Urothelium cell line (cell line): ENCODE measurements at regions not wholly inside any gene's neighbourhood (a gene's known extent, or its start where the extent isn't known, plus 50 kb on each side); places are given as distances from the start of the nearest gene placed in this dataset.

Experiments
- DNase-seq: peaks from one replicate; pipeline ENCODE4 v3.0.0; 2011; ENCODE audit warnings: low spot score, mixed read lengths
- FAIRE-seq: peaks from 2 replicates; lab custom pipeline; 2011; peaks lifted over from hg19 to GRCh38; lab: Jason Lieb, UNC

DNA sequence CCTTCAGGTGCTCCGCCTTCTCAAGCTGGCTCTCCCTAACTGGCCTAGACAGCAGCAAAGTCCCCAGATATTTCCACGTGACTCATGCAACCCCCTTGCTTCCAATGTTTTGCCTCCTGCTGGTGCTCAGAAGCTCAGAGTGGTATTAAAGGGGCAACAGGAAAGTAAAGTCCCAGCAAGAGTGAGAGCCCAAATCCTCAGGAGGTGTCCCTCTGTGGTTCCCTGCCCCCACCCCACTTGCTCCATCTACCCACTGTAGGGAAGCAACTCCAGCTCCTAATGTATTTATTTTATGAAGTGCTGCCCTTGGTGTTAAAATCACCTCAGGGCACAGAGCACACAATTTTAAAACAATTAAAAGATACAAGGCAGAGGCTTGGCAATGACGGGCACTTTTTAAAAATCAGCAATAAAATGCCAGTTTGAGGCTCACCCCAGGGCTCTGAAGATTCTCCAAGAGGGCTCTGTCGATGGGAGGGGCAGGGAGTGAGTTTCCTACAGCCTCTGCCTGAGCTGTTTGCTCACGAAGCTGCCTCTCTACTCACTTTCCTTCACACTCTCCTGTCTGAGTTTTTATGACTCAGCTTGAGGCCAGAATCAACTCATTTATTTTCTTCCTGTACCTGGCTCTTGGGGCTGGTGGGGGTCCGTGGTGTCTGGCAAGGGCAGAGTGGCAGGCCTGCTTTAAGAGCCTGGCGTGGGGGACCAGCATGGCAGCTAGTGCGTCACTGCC, 81.9 kb upstream of the MAX start:
- FAIRE-seq, result no peak
- peak; percentile 56 for DNase-seq

DNA sequence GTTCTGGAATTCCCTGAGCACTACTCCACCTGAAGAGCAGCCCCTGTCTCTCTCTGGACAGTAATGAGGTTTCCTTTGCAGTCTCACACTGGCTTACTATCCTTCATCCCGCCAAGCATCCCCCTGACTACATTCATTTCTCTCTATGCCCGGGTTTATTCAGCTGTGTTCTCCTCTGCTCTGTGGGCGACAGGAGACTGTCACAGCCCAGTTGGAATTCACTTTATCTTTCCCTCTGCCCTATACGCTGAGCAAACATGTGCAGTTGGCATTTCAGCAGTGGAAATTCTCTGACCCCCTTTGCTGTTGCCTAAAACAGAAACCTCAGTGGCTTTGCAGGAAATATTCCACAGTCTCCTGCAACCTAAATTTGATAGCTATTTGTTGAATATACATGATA, 83.5 kb upstream of the MAX start:
- FAIRE-seq, result peak; percentile 35
- DNase-seq, result no peak

DNA sequence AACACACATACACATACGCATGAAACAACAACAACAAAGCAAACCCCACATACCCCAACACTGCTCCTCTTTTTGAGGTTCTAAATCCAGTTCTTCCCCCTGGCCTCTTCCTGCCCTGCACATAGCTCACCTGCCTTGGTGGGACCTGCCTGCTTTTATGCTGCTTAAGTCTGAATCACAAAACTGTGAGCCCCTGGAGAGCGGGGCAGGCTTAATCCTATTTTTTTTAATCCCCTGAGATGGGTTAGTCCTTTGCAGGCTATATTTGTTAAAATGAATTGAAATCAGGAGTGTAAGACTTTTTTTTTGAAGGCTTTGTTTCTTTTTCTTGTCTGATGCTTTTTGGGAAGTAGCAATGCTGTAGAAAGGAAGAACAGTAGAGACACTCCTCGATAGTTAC, 84.6 kb upstream of the MAX start:
- DNase-seq (no peak), FAIRE-seq (no peak)

DNA sequence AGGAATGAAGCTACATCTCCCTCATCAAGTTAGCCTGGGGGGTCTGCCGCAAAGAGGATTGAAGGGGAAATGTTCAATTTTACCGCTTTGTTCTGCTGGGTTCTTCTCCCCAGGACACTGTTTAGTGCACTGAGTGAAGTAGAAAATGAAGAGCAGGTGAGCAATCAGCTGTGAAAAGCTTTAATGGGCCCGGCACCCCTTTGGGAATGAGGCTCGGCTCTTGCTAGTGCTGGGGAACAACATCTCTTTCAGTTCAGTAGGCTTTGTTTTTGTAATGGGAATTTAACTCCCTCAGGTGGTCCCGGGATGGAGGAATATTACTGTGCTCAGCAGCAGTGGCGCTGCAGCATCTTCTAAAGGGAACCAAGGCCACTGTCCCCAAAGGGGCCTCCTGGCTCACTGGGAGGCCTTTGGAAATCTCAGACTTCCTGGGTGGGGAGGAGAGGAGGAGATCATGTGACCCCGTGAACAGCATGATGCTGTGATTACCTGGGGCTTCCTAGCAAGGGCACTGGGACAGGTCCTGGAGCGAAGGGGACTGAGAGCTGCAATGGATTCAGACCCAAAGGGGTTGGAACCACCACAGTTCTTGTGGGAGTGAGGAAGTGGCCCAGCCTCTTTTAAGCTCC, 85.2 kb upstream of the MAX start:
- DNase-seq (no peak), FAIRE-seq (no peak)

DNA sequence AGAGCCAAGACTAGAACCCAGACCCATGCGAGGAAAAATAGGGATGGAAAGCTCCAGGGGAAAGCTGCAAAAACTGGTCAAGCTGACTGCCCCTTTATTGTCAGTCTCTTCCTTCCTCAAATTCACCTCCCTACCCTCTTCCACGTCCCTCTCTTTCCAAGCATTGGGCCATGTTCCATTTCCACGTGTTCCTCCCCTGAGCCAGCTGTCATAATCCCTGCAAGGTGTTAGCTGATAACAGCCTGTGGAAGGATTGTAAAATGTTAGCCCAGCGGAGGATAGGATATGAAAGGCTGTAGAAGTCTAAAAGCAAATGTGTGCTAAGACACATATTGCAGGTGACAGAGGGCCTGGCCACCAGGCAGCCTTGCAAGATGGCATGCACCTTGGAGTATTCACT, 88.0 kb upstream of the MAX start:
- no peak for FAIRE-seq
- DNase-seq, result no peak

DNA sequence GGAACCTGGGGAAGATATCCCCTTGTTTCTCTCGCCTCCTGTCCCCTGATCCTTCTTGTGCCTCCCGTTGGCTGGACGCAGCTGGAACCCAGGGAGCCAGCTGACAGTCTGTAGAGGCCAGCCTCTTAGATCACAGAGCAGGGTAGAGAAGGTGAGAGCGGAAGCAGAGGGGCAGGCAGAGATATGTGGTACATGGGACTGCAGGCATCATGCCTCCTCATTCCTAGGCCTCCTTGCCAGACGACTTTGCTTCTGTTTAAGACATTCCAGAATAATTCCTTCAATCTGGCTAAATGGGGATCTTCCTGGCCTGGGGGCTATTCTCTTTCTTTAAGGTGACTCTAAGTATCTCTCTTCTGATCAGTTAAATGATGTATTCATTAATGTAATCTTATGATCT, 89.4 kb upstream of the MAX start:
- DNase-seq (no peak), FAIRE-seq (no peak)

DNA sequence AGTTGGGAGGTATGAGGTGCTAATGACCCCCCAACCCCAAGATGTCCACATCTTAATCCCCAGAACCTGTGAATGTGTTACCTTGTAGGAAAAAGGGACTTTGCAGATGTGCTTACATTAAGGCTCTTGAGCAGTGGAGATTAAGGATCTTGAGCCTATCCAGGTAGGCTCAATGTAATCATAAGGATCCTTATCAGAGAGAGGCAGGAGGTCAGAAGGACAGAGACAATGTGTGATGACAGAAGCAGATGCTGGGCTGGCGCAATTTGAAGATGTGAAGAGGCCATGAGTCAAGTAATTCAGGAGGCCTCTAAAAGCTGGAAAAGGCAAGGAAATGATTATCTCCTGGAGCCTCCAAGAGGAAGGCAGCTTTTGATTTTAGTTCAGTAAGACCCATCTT, 90.4 kb upstream of the MAX start:
- DNase-seq, result no peak
- peak; percentile 35 for FAIRE-seq

DNA sequence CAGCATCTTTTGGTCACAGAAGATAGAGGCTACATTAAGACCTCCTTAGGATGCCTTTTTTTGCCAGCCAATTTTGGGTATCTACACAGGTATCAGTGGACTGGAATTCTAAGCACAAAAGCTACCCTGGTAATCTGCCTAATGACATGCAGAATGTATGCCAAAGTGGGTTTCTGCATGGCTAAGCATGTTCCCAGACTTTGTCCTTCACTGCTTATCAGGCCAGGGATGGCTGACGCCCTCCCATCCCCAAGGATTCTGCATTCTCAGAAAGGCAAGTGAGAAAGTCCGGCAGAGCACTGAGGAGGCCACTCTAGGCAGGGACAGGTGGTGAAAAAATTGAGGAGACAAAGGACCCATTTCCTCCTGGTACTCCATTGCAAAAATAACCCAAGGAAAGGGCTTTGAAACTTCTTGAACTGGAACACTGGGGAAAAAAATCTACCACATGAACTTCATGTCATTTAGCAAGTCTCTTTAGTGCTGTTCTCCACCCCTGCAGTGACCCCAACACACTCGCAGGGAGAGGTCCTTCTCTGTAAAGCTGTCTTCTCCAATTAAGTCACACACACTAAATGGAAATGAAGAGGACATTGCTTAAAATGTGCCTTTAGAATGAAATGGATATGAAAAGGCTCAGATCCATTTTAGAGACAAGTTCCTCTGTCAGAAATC, 91.7 kb upstream of the MAX start:
- DNase-seq, result no peak
- no peak for FAIRE-seq

DNA sequence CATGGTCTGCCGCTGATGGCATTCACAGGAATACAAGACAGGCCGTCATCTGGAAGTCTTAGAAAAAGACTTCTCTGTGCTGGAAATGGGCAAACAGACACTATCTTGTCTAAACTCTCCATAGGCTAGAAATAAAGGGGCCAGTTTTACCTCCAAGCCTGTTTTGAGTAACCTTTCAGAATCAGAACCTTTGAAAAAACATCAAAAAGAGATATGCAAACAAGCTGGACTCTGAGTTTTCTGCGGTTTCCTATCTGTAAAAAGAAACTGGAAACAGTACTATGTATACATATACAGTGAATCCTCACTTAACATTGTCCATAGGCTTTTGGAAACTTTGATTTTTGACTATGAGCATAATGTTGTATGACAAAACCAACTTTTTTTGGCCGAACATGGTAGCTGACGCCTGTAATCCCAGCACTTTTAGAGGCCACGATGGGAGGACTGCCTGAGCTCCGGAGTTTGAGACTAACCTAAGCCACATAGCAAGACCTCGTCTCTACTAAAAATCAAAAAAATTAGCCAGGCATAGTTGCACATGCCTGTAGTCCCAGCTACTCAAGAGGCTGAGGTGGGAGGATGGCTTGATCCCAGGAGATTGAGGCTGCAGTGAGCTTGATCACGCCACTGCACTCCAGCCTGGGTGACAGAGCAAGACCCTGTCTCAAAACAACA, 92.9 kb upstream of the MAX start:
- no peak for FAIRE-seq
- no peak for DNase-seq

DNA sequence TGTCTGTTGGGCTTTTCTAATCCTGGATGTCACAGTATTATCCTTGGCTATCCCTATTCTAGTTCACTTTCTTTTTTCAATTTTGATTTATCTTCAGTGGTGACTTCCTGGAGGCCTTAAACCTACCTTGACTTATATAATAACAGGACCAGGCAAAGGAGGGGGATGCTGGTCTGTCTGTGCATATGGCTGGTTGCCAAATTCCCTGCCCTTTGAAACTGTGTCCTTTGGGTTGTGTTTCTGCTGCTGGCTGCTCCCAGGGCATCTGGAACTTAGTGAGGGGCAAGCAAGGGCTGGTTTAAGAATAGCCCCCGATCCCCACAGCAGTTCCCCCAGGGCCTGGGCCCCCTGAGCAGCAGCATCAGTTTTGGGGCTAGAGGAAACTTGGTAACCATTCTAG, 96.0 kb upstream of the MAX start:
- peak; percentile 42 for FAIRE-seq
- DNase-seq, result no peak

DNA sequence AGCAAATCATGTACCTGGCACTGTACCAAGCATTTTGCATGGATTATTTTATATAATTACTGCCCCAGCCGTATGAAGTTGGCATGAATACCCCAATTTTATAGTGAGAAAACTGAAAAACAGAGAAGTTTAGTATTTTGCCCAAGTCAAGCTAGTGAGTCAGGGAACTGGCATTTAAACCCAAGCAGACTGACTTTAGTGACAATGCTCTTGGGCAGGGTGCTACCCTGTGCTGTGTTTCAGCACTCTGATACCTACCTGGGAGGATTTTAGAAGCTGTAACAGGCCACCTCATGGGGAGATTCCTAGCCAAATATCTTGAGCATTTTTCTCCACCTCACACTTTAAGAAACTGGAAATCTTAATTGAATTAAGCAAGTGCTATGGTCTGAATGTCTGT, 98.1 kb upstream of the MAX start:
- no peak for FAIRE-seq

DNA sequence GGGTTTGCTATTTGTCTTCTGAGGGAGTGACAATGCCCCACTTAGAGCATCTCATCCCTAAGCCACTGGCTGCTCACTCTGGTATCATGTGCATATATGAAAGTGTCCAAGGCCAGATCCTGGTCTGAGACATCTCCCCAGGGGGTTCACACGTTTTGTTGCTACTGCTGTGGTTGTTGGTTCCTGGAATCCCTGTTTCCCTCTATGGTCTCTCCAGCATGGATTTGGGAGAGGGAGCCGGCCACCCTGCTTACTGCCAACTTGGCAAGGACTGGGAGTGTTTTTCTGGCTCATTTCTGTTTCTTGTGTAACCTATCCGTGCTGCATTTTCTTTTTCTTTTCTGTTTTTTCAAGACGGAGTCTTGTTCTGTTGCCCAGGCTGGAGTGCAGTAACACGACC, 101.3 kb upstream of the MAX start:
- FAIRE-seq (no peak), DNase-seq (no peak)

More for the DNA sequence above, 98.1 kb upstream of the MAX start:
- DNase-seq, result no peak

DNA sequence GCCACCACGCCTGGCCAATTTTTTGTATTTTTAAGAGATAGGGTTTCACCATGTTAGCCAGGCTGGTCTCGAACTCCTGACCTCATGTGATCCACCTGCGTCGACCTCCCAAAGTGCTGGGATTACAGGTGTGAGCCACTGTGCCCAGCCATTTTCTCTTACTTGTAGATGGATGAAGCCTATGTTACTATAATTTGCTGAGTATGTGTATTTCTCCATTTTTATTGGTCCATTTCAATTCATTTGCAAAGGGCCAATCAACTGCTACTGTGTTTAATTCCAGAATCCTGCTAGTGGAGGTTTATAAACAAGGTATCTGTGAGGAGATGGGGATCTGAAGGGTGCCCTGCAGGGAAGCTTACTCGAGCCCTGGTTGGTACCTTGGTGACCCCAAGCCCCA, 101.7 kb upstream of the MAX start:
- no peak for DNase-seq
- FAIRE-seq, result no peak

DNA sequence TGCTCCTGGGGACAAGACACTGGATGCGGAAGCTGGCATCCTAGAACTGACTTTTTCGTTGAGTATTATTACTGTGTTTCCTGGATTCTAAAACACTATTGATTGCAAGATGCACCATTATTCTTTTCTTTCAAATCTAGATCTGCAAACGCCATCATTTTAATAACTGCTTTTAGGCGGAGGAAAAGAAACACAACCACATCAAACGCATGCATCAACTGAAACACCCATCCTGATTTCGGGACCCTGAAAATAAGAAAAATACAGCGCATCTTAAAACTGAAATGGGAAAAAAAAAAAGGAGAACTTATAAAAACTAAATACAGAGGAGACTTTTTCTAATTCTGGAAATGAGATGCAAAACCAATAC, 103.7 kb upstream of the MAX start:
- no peak for FAIRE-seq
- no peak for DNase-seq

DNA sequence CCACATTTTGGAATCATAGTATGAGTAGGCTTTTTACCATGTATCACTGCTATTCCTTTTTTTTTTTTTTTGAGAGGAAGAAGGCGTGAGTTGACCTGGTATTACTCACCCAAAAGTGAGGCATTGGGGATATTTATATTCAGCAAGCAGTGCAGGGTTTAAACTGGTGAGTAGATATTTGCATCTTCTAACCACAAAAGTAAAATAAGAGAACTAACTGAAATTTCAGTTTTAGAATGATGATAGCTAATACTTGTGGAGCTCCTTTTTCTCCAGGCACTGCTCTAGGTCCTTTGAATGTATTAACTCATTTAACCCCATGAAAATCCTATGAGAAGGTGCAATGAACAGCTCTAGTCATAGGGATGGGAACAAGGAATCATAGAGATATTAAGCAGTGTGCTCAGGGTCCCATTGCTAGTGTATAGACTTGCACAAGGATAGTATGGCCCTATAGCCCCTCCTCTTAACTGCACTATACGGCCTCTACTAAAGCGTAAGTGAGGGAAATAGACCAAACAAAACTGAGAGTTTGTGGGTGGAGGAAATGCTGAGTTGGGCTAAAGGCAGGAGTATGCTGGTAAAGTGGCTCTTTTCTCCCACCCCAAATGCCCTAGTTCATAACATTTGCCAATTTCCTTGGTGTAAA, 104.3 kb upstream of the MAX start:
- FAIRE-seq (no peak), DNase-seq (peak; percentile 50)

DNA sequence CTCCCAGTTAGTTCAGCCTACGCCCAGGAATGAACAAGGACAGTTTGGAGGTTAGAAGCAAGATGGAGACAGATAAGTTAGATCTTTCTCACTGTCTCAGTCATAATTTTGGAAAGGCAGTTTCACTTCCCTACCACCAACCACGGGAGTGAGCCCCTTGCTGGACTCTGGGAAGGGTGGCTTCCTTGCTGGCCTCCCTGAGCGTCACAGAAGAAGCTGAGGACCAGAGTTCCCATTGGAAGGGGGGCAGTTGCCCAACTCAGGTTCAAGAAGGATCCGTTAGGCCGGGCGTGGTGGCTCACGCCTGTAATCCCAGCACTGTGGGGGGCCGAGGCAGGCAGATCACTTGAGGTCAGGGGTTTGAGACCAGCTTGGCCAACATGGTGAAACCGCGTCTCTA, 106.2 kb upstream of the MAX start:
- FAIRE-seq, result no peak
- no peak for DNase-seq

DNA sequence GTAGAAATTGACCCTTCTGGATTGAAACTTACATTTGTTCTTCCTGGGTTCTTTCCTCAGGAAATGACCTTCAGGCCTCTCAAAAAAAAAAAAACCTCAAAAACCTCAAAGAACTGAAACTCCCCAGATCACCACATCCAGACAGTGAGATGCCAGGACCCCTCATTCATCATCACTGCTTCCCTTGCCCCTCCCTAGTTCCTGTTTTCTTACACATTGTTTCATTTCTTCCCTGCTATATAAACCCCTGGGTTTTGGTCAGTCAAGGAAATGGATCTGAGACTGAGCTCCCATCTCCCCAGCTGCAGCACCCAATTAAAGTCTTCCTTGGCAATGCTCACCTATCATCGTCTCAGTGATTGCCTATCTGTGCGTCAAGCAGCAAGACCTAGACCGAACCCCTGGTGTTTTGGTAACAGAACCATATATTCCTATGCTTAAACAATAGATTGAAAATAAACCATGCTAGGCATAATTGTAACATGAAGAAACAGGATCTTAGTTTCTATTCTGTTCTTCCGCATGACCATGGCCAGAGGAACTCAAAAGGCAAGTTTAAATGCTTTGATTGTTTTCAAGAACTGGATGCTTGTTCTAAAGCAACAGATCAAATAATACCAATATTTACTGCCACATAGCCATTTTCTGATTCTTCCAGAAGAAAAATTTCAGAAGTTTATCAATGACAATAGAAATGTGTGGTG, 108.0 kb upstream of the MAX start:
- DNase-seq (no peak), FAIRE-seq (no peak)

DNA sequence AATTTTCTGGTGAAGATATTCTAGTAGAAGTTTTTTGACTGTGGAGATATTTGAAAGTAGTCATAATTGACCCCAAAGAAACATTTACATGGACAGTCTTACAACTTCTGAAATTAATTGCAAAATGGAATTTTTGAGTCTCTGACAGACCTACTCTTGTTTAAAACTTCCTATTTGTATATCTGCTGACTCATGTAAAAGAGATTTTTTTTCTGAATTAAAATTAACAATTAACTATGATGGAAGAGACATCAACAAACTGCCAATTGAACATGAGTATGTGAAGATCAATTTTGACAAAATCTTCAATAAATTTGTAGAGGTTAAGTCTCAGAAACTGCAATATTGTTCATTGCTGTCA, 108.5 kb upstream of the MAX start:
- DNase-seq, result no peak
- FAIRE-seq, result no peak

DNA sequence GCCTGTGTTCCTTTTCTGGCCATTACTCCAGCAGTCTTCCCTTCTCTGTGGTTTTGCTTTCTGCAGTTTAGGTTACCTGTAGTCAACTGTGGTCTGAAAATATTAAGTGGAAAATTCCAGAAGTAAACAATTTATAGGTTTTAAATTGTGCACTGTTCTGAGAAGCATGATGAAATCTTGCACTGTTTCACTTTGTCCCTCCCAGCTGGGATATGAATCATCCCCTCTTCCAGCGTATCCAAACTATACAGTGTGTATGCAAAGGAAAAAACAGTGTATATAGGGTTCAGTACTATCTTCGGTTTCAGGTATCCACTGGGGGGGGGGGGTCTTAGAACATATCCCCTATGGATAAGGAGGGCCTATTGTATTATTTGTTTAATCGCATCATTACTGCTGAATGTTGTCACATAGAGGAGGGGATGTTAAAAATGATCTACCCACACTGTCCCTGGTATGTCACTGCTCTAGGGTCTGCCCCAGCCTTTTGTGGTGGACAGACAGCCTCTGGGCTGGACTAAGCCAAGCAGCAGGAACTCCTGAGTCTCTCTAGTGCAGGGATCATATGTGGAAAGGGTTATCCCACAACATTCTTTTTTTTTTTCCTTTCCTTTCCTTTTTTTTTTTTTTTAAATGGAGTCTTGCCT, 109.1 kb upstream of the MAX start:
- DNase-seq (peak; percentile 64), FAIRE-seq (peak; percentile 68)

DNA sequence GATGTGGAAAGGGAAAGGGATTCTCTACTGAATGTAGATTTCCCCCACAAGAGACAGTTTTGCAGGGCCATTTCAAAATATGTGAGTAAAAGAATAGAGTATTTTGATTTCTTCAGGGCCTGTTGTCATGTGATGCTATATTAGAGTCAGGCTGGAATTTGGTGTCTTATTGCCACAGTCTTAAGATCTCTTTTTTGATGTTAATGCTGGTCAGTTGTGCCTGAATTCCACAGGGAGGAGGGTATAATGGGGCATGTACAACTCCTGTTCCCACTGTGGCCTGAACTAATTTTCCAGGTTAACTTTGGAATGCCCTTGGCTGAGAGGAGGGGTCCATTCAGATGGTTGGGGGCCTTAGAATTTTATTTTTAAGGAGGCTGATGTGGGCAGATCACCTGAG, 111.0 kb upstream of the MAX start:
- FAIRE-seq (no peak), DNase-seq (no peak)
